ENCODE measurements at regions not wholly inside any gene's neighbourhood (a gene's known extent, or its start where the extent isn't known, plus 50 kb on each side); places are given as distances from the start of the nearest gene placed in this dataset.
"Not testable (repeated sequence)": the region's sequence is repeated elsewhere in the genome, so short reads cannot be mapped to it uniquely, and the experiment has no call there.

DNA sequence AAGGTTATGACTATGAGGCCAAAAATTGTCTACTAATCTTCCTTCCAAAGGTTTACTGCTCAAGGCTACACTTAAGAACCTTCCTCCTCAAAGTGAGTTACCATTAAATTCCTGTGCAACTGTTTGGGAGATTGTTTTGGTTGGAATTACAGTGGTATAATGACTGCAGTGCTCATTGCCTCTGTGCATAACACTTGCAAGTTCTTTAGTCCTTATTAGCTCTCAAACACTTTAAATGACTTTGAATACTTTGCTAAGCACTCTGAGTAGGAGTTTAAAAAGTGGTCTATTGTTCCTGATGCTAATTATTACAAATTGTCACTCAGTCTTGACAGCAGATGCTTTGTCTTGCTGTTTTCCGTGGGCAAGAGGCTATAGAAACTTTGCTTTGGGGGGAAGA lies 422.8 kb upstream of the PABPC4L start:
- no peak for DNase-seq
- no peaks in the 10 kb centered on the region for H3K27me3 Mint-ChIP-seq
- H3K9me3 Mint-ChIP-seq: peaks cover 1% of the 10 kb centered on the region
- no peak overlapping the region for H3K27ac Mint-ChIP-seq
- no peaks in the 10 kb centered on the region for H3K36me3 Mint-ChIP-seq
- POLR2A ChIA-PET: no interaction called here
- H3K4me1 Mint-ChIP-seq: no peaks in the 10 kb centered on the region
- no peak for ATAC-seq (ENCODE audit: low read depth)
- no peak overlapping the region for H3K4me3 Mint-ChIP-seq

DNA sequence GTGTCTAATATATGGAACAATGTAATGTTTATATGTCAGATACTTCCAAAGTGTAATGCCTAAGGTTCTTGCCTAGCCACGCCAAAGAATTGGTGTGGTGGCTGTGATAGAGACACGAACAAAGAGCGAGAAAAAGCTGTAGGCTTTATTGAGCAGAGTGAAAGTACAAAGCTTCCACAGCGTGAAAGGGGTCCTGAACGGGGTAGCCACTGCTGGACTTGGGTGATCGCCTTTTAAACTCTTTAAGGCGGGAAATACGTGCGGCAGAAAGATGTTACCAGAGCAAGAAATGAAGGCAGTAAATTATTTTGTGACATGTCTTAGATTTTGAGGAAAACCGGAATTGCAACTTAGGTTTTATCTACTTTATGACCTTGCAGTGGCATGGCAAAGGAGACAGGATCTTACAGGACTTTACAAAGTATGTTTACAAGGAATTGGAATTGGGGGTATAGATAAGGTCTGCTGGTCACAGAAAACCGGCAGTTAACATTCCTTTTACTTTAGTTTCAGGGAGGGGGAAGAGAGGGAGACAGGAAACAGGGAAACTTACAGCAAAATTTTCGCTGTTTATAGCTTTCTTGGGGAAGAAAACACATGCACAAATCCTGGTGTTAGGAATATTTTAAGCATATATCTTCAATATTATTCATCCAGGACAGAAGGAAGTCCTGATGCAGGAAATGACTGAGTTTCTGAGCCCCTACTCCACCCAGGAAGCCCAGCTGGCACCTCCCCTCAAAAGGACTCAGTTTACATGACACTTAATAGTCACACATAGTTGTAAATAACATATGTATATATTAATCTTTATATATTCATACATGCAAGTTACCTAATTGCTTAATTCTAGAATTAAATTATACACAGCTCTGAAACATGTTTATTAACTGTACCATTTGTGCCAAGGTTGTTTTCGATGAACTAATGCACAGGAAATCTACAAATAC lies 421.3 kb upstream of the PABPC4L start:
- H3K27ac Mint-ChIP-seq; H3K4me3 Mint-ChIP-seq; H3K27me3 Mint-ChIP-seq; POLR2A ChIA-PET; H3K4me1 Mint-ChIP-seq; DNase-seq; ATAC-seq (ENCODE audit: low read depth); H3K36me3 Mint-ChIP-seq; H3K9me3 Mint-ChIP-seq: not testable (repeated sequence)

DNA sequence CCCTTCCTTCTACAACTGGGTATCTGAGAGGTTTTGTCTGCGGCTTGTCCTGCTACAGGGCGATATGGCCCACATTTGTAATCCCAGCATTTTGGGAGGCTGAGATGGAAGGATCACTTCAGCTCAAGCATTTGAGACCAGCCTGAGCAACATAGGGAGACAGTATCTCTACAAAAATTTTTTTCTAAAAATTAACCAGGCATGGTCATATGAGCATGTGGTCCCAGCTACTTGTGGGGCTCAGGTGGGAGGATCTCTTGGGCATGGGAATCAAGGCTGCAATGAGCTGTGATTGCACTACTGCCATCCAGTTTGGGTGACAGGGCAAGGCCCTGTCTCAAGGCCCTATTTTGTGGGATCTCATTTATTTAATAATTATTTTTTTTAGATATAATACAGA lies 420.6 kb upstream of the PABPC4L start:
- Mint-ChIP-seq H3K9me3 (peaks cover 1% of the 10 kb centered on the region), H3K36me3 (no peaks in the 10 kb centered on the region), H3K27ac (no peak overlapping the region), H3K4me3 (no peak overlapping the region), H3K4me1 (no peaks in the 10 kb centered on the region), H3K27me3 (no peaks in the 10 kb centered on the region)
- POLR2A ChIA-PET: no interaction called here
- ATAC-seq (ENCODE audit: low read depth): no peak
- no peak for DNase-seq

DNA sequence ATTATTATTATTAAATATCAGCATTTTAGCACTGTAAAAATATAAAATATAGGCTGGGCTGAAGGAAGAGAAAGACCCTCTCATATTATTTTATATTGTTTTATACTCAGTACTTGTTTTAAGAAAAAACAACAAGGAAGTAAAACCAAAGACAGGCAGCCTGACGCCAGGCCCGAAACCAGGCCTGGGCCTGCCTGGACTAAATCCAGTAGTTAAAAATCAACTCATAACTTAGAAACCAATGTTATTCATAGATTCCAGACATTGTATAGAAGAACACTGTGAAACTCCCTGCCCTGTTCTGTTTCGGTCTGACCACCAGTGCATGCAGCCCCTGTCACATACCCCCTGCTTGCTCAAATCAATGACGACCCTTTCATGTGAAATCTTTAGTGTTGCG lies 420.1 kb upstream of the PABPC4L start:
- DNase-seq; H3K27me3 Mint-ChIP-seq; H3K4me1 Mint-ChIP-seq; H3K36me3 Mint-ChIP-seq; H3K4me3 Mint-ChIP-seq; POLR2A ChIA-PET; ATAC-seq (ENCODE audit: low read depth); H3K9me3 Mint-ChIP-seq; H3K27ac Mint-ChIP-seq: not testable (repeated sequence)

DNA sequence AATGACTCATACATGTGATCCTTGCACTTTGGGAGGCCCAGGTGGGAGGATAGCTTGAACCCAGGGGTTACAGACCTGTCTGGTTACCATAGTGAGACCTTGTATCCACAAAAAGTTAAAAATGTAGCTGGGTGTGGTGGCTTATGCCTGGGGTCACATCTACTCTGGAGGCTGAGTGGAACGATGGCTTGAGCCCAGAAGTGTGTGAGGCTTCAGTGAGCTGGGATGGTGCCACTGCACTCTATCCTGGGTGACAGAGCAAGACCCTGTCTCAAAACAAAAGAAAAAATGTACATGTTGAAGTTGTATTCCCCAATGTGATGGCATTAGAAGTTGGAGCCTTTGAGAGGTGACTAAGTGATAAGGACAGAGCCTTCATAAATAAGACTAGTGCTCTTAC lies 409.4 kb upstream of the PABPC4L start:
- ATAC-seq (ENCODE audit: low read depth): no peak
- POLR2A ChIA-PET: no interaction called here
- Mint-ChIP-seq H3K4me1 (no peaks in the 10 kb centered on the region), H3K9me3 (no peaks in the 10 kb centered on the region), H3K4me3 (no peak overlapping the region), H3K27me3 (no peaks in the 10 kb centered on the region), H3K27ac (no peak overlapping the region), H3K36me3 (no peaks in the 10 kb centered on the region)
- no peak for DNase-seq

DNA sequence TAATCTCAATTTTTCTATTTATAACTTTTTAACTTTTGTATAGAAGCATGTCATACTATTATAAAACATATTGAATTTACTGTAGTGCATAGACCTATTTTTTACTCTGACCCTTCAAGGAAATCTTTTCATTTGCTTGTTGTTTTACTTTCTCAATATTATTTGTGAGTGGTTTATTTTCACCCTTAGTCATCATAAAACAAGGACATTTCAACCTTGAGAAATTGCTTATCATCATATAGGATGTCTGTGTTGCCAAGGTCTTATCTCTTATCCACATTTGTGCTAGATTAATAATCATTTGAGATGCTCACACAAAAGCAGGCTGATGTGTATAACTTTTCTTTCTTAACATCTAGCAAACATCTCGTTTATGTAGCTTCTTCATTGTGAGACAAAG lies 408.6 kb upstream of the PABPC4L start:
- Mint-ChIP-seq H3K4me3 (no peak overlapping the region), H3K4me1 (no peaks in the 10 kb centered on the region), H3K27ac (no peak overlapping the region), H3K36me3 (no peaks in the 10 kb centered on the region), H3K9me3 (no peaks in the 10 kb centered on the region), H3K27me3 (no peaks in the 10 kb centered on the region)
- no peak for ATAC-seq (ENCODE audit: low read depth)
- DNase-seq: no peak
- POLR2A ChIA-PET: no interaction called here

DNA sequence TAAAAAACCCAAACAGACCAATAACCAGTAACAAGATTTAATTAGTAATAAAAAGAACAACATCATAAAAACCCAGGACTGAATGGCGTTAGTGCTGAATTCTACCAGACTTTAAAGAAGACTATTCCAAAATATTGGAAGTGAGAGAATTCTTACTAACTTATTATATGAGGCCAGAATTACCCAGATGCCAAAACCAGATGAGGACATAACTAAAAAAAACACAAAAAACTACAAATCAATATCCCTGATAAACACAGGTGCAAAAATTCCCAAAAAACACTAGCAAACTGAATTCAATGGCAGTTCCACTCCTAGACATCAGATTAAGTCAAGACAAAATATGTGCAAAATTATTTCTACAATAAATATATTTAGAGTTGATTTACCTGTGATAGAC lies 400.1 kb upstream of the PABPC4L start:
- Mint-ChIP-seq H3K4me1 (no peaks in the 10 kb centered on the region), H3K9me3 (peaks cover 4% of the 10 kb centered on the region), H3K27me3 (no peaks in the 10 kb centered on the region), H3K36me3 (no peaks in the 10 kb centered on the region), H3K4me3 (no peak overlapping the region), H3K27ac (no peak overlapping the region)
- POLR2A ChIA-PET: no interaction called here
- ATAC-seq (ENCODE audit: low read depth) (no peak), DNase-seq (no peak)

DNA sequence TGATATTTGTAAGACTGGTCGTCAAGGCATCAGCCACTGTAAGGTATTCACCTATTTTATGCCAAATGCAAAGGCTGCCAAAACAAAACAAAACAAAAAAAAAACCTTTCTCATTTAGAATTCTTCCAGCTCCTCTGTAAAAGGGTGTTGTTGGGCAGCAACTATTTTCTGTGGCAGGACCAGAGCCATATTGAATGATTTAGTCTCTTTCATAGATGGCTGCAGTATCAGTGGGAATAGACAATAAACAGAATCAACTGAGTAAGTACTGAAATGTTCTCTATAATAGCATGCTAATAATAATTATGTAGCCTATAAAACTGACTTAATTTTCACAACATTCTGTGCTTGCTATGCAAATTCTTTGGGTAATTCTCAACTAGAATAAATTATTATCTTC lies 389.7 kb upstream of the PABPC4L start:
- no peaks in the 10 kb centered on the region for H3K9me3 Mint-ChIP-seq
- no peaks in the 10 kb centered on the region for H3K36me3 Mint-ChIP-seq
- no peak overlapping the region for H3K27ac Mint-ChIP-seq
- POLR2A ChIA-PET: no interaction called here
- no peak for DNase-seq
- no peaks in the 10 kb centered on the region for H3K4me1 Mint-ChIP-seq
- H3K4me3 Mint-ChIP-seq: no peak overlapping the region
- H3K27me3 Mint-ChIP-seq: no peaks in the 10 kb centered on the region
- no peak for ATAC-seq (ENCODE audit: low read depth)

DNA sequence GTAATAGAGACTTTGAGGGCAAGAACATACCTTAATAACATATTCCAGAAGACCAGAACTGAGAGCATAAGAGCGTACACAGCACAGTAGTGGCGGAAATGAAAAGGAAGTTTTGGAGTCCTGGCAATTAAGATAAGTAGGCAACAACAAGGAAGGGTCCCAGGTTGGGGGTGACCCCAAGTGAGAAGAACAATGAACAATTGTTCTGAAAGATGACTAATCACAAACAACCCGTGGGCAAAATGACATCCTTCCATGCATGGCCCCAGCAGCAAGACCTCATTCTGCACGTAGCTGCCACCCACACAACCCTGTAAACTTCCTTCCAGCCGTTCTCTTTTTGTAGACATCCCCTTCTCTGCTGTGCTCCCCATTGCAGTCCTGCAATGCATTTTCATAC lies 384.4 kb upstream of the PABPC4L start:
- ATAC-seq (ENCODE audit: low read depth) (no peak), DNase-seq (no peak)
- Mint-ChIP-seq H3K27me3 (no peaks in the 10 kb centered on the region), H3K27ac (no peak overlapping the region), H3K4me1 (no peaks in the 10 kb centered on the region), H3K36me3 (no peaks in the 10 kb centered on the region), H3K9me3 (no peaks in the 10 kb centered on the region), H3K4me3 (no peak overlapping the region)
- POLR2A ChIA-PET: no interaction called here

DNA sequence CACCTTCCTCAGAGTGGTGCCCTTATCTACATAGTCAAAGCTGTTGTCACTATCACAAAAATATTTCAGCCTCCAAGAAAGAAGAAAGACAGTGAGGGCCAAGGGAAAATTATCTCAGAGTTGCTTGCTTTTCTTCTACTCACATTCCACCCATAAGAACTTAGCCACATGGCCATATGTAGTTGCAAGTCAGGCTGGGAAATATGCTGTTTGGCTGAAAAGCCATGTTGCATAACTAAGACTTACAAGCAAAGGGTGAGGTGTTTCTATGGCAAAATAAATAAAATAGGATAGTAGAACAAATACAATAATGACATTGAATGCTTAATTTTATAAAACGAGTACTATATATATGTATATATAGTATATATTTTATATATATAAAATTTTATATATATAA lies 365.9 kb upstream of the PABPC4L start:
- ATAC-seq (ENCODE audit: low read depth) (no peak), DNase-seq (no peak)
- peaks cover 5% of the 10 kb centered on the region for H3K9me3 Mint-ChIP-seq
- no peak overlapping the region for H3K4me3 Mint-ChIP-seq
- H3K27ac Mint-ChIP-seq: no peak overlapping the region
- no peaks in the 10 kb centered on the region for H3K27me3 Mint-ChIP-seq
- H3K4me1 Mint-ChIP-seq: no peaks in the 10 kb centered on the region
- POLR2A ChIA-PET: no interaction called here
- no peaks in the 10 kb centered on the region for H3K36me3 Mint-ChIP-seq

DNA sequence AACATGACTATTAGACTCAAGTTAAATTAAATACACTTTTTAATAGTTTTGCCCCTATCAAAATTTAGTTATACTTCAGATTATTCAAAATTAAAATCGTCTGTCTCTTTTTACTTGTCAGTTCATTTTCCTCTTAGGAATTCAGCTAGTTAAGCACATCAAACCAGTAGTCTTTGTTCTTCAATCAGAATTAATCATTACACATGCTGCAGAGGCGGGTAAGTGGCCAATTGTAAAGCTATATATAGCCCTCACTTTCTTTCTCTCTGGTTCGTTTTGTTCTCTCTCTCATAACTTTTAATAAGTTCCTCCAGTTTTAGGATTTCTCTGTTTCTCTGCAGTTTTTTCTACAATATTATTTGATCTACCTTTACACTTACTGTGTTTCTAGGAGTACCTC lies 359.1 kb upstream of the PABPC4L start:
- Mint-ChIP-seq H3K27me3 (no peaks in the 10 kb centered on the region), H3K9me3 (no peaks in the 10 kb centered on the region), H3K36me3 (no peaks in the 10 kb centered on the region), H3K4me1 (no peaks in the 10 kb centered on the region), H3K27ac (no peak overlapping the region), H3K4me3 (no peak overlapping the region)
- DNase-seq (no peak), ATAC-seq (ENCODE audit: low read depth) (no peak)
- POLR2A ChIA-PET: no interaction called here

DNA sequence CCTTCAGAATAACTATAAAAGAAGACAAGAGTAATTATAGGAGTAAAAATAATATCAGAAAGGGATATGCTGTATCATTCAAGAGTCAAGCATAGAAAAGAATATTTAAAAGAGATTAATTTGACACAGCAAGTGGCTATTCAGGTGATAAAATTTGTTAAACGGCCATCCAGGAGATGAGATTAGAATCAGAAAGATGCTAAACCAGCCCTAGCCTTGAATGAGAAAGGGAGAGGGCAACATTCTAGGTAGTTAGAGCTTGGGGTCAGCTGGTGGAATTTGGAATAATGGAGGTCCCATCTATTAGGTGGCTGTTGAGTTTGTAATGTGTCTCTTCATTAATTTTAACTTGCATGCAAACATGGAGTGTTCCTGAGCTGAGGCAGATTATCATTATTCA lies 350.5 kb upstream of the PABPC4L start:
- POLR2A ChIA-PET: no interaction called here
- Mint-ChIP-seq H3K9me3 (peaks cover 2% of the 10 kb centered on the region), H3K4me3 (no peak overlapping the region), H3K27me3 (no peaks in the 10 kb centered on the region), H3K4me1 (no peaks in the 10 kb centered on the region), H3K27ac (no peak overlapping the region), H3K36me3 (no peaks in the 10 kb centered on the region)
- DNase-seq: no peak
- no peak for ATAC-seq (ENCODE audit: low read depth)

DNA sequence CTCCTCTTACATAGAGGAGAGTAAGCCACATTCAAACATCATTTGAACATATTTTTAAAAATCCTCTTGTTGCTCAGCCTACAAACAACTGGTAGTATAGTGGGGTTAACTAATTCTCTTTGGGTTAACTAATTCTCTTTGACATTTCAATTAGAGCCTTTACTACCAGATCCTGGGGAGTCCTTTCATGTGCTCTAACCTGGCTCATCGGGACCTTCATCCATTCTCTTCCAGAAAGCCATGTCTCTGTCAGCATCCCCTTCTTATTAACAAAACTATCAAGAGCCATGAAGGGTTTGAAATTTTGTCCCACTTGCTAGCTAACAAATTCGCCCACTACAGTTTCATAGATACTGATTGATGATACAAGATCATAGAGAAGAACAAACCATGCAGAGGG lies 349.8 kb upstream of the PABPC4L start:
- Mint-ChIP-seq H3K27ac (no peak overlapping the region), H3K4me1 (no peaks in the 10 kb centered on the region), H3K9me3 (peaks cover 3% of the 10 kb centered on the region), H3K27me3 (no peaks in the 10 kb centered on the region), H3K36me3 (no peaks in the 10 kb centered on the region), H3K4me3 (no peak overlapping the region)
- no peak for ATAC-seq (ENCODE audit: low read depth)
- no peak for DNase-seq
- POLR2A ChIA-PET: no interaction called here

DNA sequence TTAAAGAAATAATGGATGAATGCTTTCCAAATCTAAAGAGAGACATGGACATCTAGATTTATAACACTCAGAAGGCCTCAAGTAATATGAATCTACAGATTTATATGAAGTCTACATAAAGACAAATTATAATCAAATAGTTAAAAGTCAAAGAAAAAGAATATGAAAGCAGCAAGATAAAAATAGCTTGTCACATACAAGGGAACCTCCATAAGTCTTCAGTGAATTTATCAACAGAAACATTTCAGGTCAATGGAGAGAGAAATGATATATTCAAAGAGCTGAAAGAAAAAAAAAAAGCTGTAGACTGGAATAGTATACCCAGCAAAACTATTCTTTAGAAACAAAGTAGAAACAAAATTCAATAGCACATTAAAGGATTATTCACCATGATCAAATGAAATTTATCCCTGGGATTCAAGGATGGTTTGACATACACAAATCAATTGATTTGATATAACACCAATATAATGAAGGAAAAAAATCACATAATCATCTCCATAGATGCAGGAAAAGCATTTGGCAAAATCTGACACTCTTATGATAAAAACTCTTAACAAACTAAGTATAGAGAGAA lies 346.6 kb upstream of the PABPC4L start:
- no peaks in the 10 kb centered on the region for H3K27me3 Mint-ChIP-seq
- no peaks in the 10 kb centered on the region for H3K36me3 Mint-ChIP-seq
- no peak overlapping the region for H3K4me3 Mint-ChIP-seq
- H3K9me3 Mint-ChIP-seq: peaks cover 3% of the 10 kb centered on the region
- H3K4me1 Mint-ChIP-seq: no peaks in the 10 kb centered on the region
- DNase-seq (no peak), ATAC-seq (ENCODE audit: low read depth) (no peak)
- H3K27ac Mint-ChIP-seq: no peak overlapping the region
- POLR2A ChIA-PET: no interaction called here

All from activated naive CD8-positive, alpha-beta T cell treated with anti-CD3 and anti-CD28 coated beads, Interleukin-2, amount 10 ng/mL, durations not matched to agents 7 days and 5 days (primary cell).